H9 (cell line): ENCODE measurements at regions not wholly inside any gene's neighbourhood (a gene's known extent, or its start where the extent isn't known, plus 50 kb on each side); places are given as distances from the start of the nearest gene placed in this dataset.

Experiments used
- DNase-seq: peaks from one replicate; pipeline ENCODE4 v3.0.0-alpha.2; 2017
- H2AFZ ChIP-seq: one replicate; pipeline ENCODE4 v1.6.1; 2013; ENCODE audit warnings: mild to moderate bottlenecking, low read length, control low read depth, moderate library complexity
- H2AK5ac ChIP-seq: 2 replicates; pipeline ENCODE4 v1.6.1; 2013; ENCODE audit warnings: low read length, control low read depth, mixed read lengths; ENCODE audit not compliant: insufficient read length
- H2BK120ac ChIP-seq: one replicate; pipeline ENCODE4 v1.6.1; 2013; ENCODE audit warnings: low read depth, mild to moderate bottlenecking, low read length, control low read depth, inconsistent platforms; ENCODE audit not compliant: poor library complexity, severe bottlenecking
- H2BK12ac ChIP-seq: 2 replicates; pipeline ENCODE4 v1.6.1; 2013; ENCODE audit warnings: low read length, control low read depth, mixed read lengths, low read depth; ENCODE audit not compliant: insufficient read length
- H2BK15ac ChIP-seq: 2 replicates; pipeline ENCODE4 v1.6.1; 2013; ENCODE audit warnings: low read depth, low read length, control low read depth
- H2BK20ac ChIP-seq: one replicate; pipeline ENCODE4 v1.6.1; 2013; ENCODE audit warnings: low read depth, mild to moderate bottlenecking, low read length, control low read depth, inconsistent platforms; ENCODE audit not compliant: poor library complexity, severe bottlenecking
- H2BK5ac ChIP-seq: 2 replicates; pipeline ENCODE4 v1.6.1; 2013; ENCODE audit warnings: low read length, control low read depth, mixed read lengths; ENCODE audit not compliant: insufficient read length
- H3K14ac ChIP-seq: 2 replicates; pipeline ENCODE4 v1.6.1; 2013; ENCODE audit warnings: low read length, control low read depth; ENCODE audit not compliant: insufficient read depth
- H3K18ac ChIP-seq: 2 replicates; pipeline ENCODE4 v1.6.1; 2013; ENCODE audit warnings: low read depth, mild to moderate bottlenecking, mixed read lengths, low read length, control low read depth; ENCODE audit not compliant: insufficient read length
- H3K23ac ChIP-seq: 2 replicates; pipeline ENCODE4 v1.6.1; 2013; ENCODE audit warnings: low read length, control low read depth, mixed read lengths, low read depth; ENCODE audit not compliant: insufficient read length
- H3K23me2 ChIP-seq: 2 replicates; pipeline ENCODE4 v1.6.1; 2013; ENCODE audit warnings: low read depth, mild to moderate bottlenecking, mixed read lengths, low read length, control low read depth; ENCODE audit not compliant: insufficient read length, poor library complexity, severe bottlenecking
- H3K27ac ChIP-seq: 2 replicates; pipeline ENCODE4 v1.5.1; 2013; ENCODE audit warnings: low read length, control low read depth, mixed read lengths, low read depth; ENCODE audit not compliant: insufficient read length
- H3K27me3 ChIP-seq: 2 replicates; pipeline ENCODE4 v1.6.1; 2013; ENCODE audit warnings: low read length, control low read depth, inconsistent platforms; ENCODE audit not compliant: insufficient read depth
- H3K4ac ChIP-seq: 2 replicates; pipeline ENCODE4 v1.6.1; 2013; ENCODE audit warnings: low read depth, mild to moderate bottlenecking, control low read depth, inconsistent platforms, low read length, moderate library complexity
- H3K4me1 ChIP-seq: 2 replicates; pipeline ENCODE4 v1.6.1; 2013; ENCODE audit warnings: low read length, control low read depth, inconsistent platforms; ENCODE audit not compliant: insufficient read depth
- H3K4me2 ChIP-seq: 2 replicates; pipeline ENCODE4 v1.6.1; 2013; ENCODE audit warnings: low read length, control low read depth, mixed read lengths; ENCODE audit not compliant: insufficient read length, insufficient read depth
- H3K56ac ChIP-seq: 2 replicates; pipeline ENCODE4 v1.6.1; 2013; ENCODE audit warnings: low read depth, mild to moderate bottlenecking, mixed read lengths, low read length, control low read depth; ENCODE audit not compliant: insufficient read length
- H3K79me1 ChIP-seq: 2 replicates; pipeline ENCODE4 v1.6.1; 2013; ENCODE audit warnings: low read depth, mild to moderate bottlenecking, moderate library complexity, low read length, control low read depth, inconsistent platforms; ENCODE audit not compliant: insufficient read depth, poor library complexity, severe bottlenecking
- H3K79me2 ChIP-seq: 2 replicates; pipeline ENCODE4 v1.6.1; 2013; ENCODE audit warnings: low read length, control low read depth, inconsistent platforms; ENCODE audit not compliant: insufficient read depth
- H3K9ac ChIP-seq: 2 replicates; pipeline ENCODE4 v1.6.1; 2013; ENCODE audit warnings: low read length, control low read depth, mixed read lengths; ENCODE audit not compliant: insufficient read length; ENCODE audit errors: extremely low read depth
- H3K9me3 ChIP-seq: one replicate; pipeline ENCODE4 v1.6.1; 2013; ENCODE audit warnings: low read depth, low read length, inconsistent platforms; ENCODE audit not compliant: control insufficient read depth
- H3T11ph ChIP-seq: one replicate; pipeline ENCODE4 v1.6.1; 2013; ENCODE audit warnings: mild to moderate bottlenecking, low read length, control low read depth, inconsistent platforms
- H4K20me1 ChIP-seq: one replicate; pipeline ENCODE4 v1.6.1; 2013; ENCODE audit not compliant: control insufficient read depth, insufficient read length, insufficient read depth
- H4K5ac ChIP-seq: 2 replicates; pipeline ENCODE4 v1.6.1; 2013; ENCODE audit warnings: low read depth, mild to moderate bottlenecking, mixed read lengths, low read length, control low read depth; ENCODE audit not compliant: insufficient read length
- H4K8ac ChIP-seq: replicated peaks from 2 replicates; pipeline ENCODE4 v1.6.1; 2013; ENCODE audit warnings: low read length, control low read depth, mixed read lengths, low read depth; ENCODE audit not compliant: insufficient read length
- H4K91ac ChIP-seq: 2 replicates; pipeline ENCODE4 v1.6.1; 2013; ENCODE audit warnings: low read depth, mild to moderate bottlenecking, moderate library complexity, mixed read lengths, low read length, control low read depth; ENCODE audit not compliant: insufficient read length
- H3K27ac Mint-ChIP-seq, 3 experiments: 2 replicates in 2 of 3; 3 replicates in 1 of 3; pipeline ENCODE4 v1.8.0; 2020 to 2021; ENCODE audit warnings: mixed read lengths in 3 of 3, mild to moderate bottlenecking in 1 of 3, moderate library complexity in 1 of 3
- H3K27me3 Mint-ChIP-seq: 2 replicates; pipeline ENCODE4 v1.8.0; 2021; ENCODE audit warnings: low read depth, mild to moderate bottlenecking, moderate library complexity, mixed read lengths
- H3K36me3 Mint-ChIP-seq, 3 experiments: 2 replicates in 2 of 3; 3 replicates in 1 of 3; pipeline ENCODE4 v1.8.0; 2020 to 2021; ENCODE audit warnings: low read depth in 3 of 3, mixed read lengths in 3 of 3; ENCODE audit not compliant: insufficient read depth in 1 of 3
- H3K4me1 Mint-ChIP-seq, 2 experiments: 2 replicates each; pipeline ENCODE4 v1.8.0; 2020; ENCODE audit warnings: mixed read lengths in 2 of 2
- H3K4me3 Mint-ChIP-seq, 2 experiments: 2 replicates in 1 of 2; 3 replicates in 1 of 2; pipeline ENCODE4 v1.8.0; 2020 to 2021; ENCODE audit warnings: mild to moderate bottlenecking in 2 of 2, mixed read lengths in 2 of 2, moderate library complexity in 1 of 2
- H3K9me3 Mint-ChIP-seq, 2 experiments: 2 replicates in 1 of 2; 3 replicates in 1 of 2; pipeline ENCODE4 v1.8.0; 2020; ENCODE audit warnings: mild to moderate bottlenecking in 2 of 2, mixed read lengths in 2 of 2, moderate library complexity in 1 of 2
- WGBS: extraction: QIAGEN DNeasy Blood & Tissue Kit; methylation state at CpG from one replicate; pipeline ENCODE4 v1.1.7; 2013; ENCODE audit warnings: missing lambda C conversion rate, low lambda C conversion rate, mixed read lengths; ENCODE audit not compliant: insufficient read length; ENCODE audit errors: extremely low coverage; 5-methylcytosine and 5-hydroxymethylcytosine counted together
- TF ChIP-seq, protein P1 (sequence below): fragments of 200-600 bp; sonication (generic); conservative IDR thresholded peaks from 3 replicates; pipeline ENCODE4 v1.8.0; 2021; ENCODE audit warnings: antibody characterized with exemption, mild to moderate bottlenecking

DNA sequence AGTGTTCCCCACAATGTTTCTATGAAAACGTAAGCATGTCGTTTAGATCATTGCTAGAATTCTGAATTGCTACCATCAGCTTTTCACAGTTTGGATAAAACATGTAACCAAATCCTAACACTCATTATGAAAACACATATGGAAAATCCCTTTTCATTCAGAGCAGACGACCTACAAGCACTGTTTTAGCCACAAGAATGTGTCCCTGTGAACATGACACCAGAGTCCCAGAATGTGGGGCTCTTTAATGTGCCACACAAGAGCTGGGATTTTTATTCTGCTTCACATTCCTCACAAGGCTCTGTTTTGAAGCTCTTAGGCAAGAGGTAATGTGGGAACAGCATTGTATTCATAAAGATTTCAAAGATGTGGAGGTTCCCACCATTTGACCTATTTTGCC lies 141.1 kb upstream of the CITED2 start:
- Histone ChIP-seq H3T11ph (no peak overlapping the region), H3K4me2 (no peak overlapping the region), H2AFZ (no peak overlapping the region), H2BK20ac (no peak overlapping the region), H4K91ac (no peak overlapping the region), H3K23ac (no peak overlapping the region), H3K9me3 (no peaks in the 10 kb centered on the region), H3K4ac (no peak overlapping the region), H2AK5ac (no peak overlapping the region), H3K18ac (no peak overlapping the region), H2BK15ac (no peak overlapping the region), H3K9ac (no peak overlapping the region), H4K20me1 (no peaks in the 10 kb centered on the region), H3K27ac (no peak overlapping the region), H4K8ac (no peak overlapping the region), H2BK120ac (no peak overlapping the region), H3K27me3 (no peaks in the 10 kb centered on the region), H3K4me1 (no peaks in the 10 kb centered on the region), H3K79me2 (no peaks in the 10 kb centered on the region), H3K56ac (no peak overlapping the region), H3K14ac (no peak overlapping the region), H3K23me2 (no peaks in the 10 kb centered on the region), H2BK12ac (no peak overlapping the region), H3K79me1 (no peaks in the 10 kb centered on the region), H4K5ac (no peak overlapping the region), H2BK5ac (no peak overlapping the region)
- H3K36me3 Mint-ChIP-seq, result no peaks in the 10 kb centered on the region
- no CpG with 5 or more reads among the region's 3 CpGs for WGBS
- TF ChIP-seq, protein P1, sequence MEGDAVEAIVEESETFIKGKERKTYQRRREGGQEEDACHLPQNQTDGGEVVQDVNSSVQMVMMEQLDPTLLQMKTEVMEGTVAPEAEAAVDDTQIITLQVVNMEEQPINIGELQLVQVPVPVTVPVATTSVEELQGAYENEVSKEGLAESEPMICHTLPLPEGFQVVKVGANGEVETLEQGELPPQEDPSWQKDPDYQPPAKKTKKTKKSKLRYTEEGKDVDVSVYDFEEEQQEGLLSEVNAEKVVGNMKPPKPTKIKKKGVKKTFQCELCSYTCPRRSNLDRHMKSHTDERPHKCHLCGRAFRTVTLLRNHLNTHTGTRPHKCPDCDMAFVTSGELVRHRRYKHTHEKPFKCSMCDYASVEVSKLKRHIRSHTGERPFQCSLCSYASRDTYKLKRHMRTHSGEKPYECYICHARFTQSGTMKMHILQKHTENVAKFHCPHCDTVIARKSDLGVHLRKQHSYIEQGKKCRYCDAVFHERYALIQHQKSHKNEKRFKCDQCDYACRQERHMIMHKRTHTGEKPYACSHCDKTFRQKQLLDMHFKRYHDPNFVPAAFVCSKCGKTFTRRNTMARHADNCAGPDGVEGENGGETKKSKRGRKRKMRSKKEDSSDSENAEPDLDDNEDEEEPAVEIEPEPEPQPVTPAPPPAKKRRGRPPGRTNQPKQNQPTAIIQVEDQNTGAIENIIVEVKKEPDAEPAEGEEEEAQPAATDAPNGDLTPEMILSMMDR, result no peak
- H3K27me3 Mint-ChIP-seq, result no peaks in the 10 kb centered on the region
- 0 out of 4 replicates have a peak, but pooled peaks cover 0 to 3% of the 10 kb centered on the region in 2 experiments for H3K4me1 Mint-ChIP-seq
- H3K27ac Mint-ChIP-seq, result no peak overlapping the region
- no peak overlapping the region for H3K4me3 Mint-ChIP-seq
- H3K9me3 Mint-ChIP-seq, result no peaks in the 10 kb centered on the region
- DNase-seq, result no peak
